Effector memory CD4-positive, alpha-beta T cell (primary cell): ENCODE measurements at regions not wholly inside any gene's neighbourhood (a gene's known extent, or its start where the extent isn't known, plus 50 kb on each side); places are given as distances from the start of the nearest gene placed in this dataset.
"Not testable (repeated sequence)": the region's sequence is repeated elsewhere in the genome, so short reads cannot be mapped to it uniquely, and the experiment has no call there.

ENCODE experiments used
- DNase-seq, 3 donors: peaks; one replicate each; pipeline ENCODE4 v3.0.0-alpha.2; 2020
- H3K27ac ChIP-seq: 2 replicates; pipeline ENCODE4 v1.7.0; 2013; ENCODE audit warnings: mild to moderate bottlenecking, low read length, moderate library complexity; ENCODE audit not compliant: insufficient read depth, poor library complexity, severe bottlenecking
- H3K27me3 ChIP-seq: replicated peaks from 2 replicates; pipeline ENCODE4 v1.7.0; 2013; ENCODE audit warnings: mild to moderate bottlenecking, low read length; ENCODE audit not compliant: insufficient read depth, control insufficient read depth, poor library complexity, severe bottlenecking
- H3K36me3 ChIP-seq: 2 replicates; pipeline ENCODE4 v1.7.0; 2013; ENCODE audit warnings: mild to moderate bottlenecking, low read length, moderate library complexity; ENCODE audit not compliant: control insufficient read depth, insufficient read depth
- H3K4me1 ChIP-seq: 2 replicates; pipeline ENCODE4 v1.7.0; 2013; ENCODE audit warnings: low read length, mild to moderate bottlenecking; ENCODE audit not compliant: control insufficient read depth, insufficient read depth, poor library complexity, severe bottlenecking
- H3K4me3 ChIP-seq: 2 replicates; pipeline ENCODE4 v1.7.0; 2013; ENCODE audit warnings: low read length, low read depth, mild to moderate bottlenecking; ENCODE audit not compliant: insufficient read depth, poor library complexity, severe bottlenecking
- H3K9me3 ChIP-seq: 2 replicates; pipeline ENCODE4 v1.7.0; 2013; ENCODE audit warnings: mild to moderate bottlenecking, low read length, moderate library complexity; ENCODE audit not compliant: control insufficient read depth

DNA sequence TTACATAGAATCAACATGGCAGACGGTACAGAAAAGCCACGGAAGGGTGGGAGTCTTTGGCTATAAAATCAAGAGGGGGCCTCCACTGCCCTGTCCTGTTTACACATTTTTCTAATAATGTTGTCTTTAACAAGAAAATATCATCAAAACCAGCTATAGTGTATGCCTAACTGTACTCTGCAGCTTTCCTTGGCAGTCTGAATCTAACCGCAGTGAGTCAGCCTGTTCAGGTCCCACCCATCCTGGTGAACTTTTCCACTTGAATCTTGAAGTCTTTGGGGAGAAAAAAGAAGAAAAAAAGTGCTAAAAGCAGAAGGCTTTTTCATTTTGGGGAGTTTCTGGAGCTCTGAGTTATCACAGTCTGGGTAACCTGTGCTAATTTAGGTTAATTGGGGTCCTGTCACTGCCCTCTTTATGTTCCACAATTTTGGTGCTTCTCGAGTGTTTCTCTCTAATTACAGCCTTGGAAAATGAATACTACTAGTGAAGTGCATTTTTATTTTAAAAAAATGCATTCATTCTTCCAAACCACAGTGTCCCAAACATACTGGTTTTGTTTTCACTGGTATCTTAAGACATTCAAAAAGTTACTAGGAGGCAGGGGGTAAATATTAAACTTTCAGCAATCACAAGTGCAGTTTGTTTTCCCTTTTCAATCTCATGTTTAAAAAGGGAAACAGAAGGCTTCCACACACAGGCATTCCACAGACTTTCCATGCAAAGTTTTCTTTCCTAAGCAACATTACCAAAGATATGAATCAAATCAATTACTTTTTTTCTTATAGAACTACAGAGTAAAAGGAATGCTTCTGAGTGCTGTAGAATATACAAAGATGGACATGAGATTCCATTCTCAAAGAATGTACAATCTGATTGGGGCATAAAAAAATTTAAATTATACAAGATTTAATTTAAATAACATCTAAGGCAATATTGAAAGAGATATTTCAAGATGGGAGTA lies 86.8 kb upstream of the SEC22B start:
- not testable (repeated sequence) for H3K36me3 ChIP-seq, H3K4me3 ChIP-seq, H3K27me3 ChIP-seq, H3K27ac ChIP-seq, H3K4me1 ChIP-seq, H3K9me3 ChIP-seq, DNase-seq

GRCh38 chr1:120257778-120258105 lies 81.4 kb upstream of the SEC22B start:
- not testable (repeated sequence) for H3K4me3 ChIP-seq, H3K9me3 ChIP-seq, H3K36me3 ChIP-seq, H3K4me1 ChIP-seq, H3K27me3 ChIP-seq, H3K27ac ChIP-seq, DNase-seq

DNA sequence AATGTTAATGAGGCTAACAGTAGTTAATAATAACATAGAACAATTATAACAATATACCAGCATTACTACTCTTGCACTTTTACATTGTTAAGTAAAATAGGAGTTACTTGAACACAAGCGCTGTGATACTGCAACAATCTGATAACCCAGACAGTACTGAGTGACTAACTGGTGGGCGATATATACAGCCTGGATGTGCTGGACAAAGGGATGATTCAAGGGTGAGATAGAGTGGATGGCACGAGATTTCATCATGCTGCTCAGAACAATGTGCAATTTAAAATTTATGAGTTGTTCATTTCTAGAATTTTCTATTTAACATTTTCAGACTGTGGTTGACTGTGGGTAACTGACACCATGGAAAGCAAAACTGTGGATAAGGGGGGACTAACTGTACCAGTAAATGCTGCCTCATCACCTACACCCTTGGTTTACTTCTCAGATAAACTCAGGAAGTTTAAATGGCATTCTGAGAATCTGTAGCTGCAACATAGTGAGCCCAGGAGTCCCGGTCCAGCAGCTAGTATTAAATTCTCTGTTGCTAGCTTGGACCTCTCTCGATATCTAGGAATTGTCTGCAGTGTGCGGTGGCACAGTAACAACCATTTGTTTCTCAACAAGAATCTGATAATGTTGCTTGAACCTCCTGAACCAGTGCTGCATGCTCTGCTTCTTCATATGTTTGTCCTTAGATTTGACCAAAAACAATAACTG lies 80.9 kb upstream of the SEC22B start:
- not testable (repeated sequence) for H3K4me1 ChIP-seq, H3K36me3 ChIP-seq, H3K4me3 ChIP-seq, H3K27ac ChIP-seq, H3K27me3 ChIP-seq, DNase-seq, H3K9me3 ChIP-seq

DNA sequence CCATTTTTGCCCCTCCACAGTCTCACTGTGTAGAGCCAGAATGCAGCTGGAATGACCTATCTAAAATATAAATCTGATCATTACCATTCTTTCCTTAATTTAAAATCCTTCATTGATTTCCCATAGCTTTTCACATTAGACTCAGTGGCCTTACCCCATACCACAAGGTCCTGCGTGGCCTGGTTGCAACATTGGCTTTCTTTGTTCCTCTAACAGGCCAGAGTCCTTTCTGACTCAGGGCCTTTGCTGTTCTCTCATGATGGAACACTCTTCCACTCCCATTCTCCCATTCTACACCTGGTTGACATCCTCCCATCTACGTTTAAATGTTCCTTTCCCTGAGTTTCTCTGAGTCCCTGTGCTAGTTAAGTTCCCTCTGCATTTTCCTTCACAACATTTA lies 74.4 kb upstream of the SEC22B start:
- not testable (repeated sequence) for H3K27ac ChIP-seq, H3K9me3 ChIP-seq, H3K4me3 ChIP-seq, DNase-seq, H3K27me3 ChIP-seq, H3K4me1 ChIP-seq, H3K36me3 ChIP-seq

DNA sequence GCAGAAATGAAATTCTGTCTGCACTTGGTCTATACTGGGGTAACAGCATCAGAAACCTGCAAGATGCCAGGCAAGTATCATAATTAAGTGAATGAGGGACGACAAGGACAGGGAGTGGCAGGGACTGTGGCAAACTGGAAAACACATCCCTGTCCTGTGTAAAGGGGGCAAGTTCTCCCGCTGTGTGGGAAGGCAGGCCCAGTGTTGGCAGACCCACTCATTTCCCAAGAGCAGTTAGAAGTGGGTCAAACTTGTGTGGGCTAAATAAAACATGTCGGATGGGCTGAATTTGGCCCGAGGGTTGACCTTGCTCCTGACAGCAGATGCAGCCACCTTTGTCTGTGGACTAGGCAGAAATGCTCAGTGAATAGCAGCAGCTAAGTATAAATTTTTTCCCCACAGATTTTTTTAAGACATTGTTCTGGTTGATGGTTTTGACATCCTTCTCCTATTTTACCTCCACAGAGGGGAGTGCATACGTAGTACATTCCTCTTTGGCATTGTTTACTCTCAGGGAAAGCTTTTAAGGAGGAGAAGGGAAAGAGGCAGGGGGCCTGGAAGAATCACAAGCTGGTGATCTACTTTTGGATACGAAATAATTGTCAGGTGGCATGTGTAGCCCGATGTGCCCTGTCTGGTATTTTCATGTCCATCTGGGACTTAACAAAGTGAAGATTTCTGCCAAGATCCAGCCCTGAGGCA lies 72.6 kb upstream of the SEC22B start:
- H3K4me1 ChIP-seq, H3K9me3 ChIP-seq, H3K27ac ChIP-seq, H3K4me3 ChIP-seq, DNase-seq, H3K36me3 ChIP-seq, H3K27me3 ChIP-seq: not testable (repeated sequence)

GRCh38 chr1:120248203-120248602 lies 71.9 kb upstream of the SEC22B start:
- H3K9me3 ChIP-seq, H3K4me1 ChIP-seq, H3K4me3 ChIP-seq, H3K27ac ChIP-seq, H3K27me3 ChIP-seq, DNase-seq, H3K36me3 ChIP-seq: not testable (repeated sequence)

DNA sequence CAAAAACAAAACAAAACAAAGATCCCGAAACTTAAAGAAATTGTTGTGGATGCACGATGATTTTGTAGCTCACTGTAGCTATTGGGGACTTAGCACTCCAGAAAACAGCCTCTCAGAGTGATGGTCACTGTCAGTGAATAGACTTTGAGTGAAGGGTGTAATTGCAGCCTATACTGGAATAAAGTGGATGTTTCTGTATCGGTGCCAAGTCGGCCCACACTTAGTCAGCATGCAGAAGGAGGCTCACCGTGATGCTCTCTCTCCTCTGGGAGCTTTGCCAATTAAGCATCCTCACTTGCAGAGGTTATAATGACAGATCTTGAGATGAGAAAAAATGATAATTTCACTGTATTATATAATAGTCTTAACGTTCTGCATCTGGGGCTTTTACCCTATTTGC lies 67.5 kb upstream of the SEC22B start:
- not testable (repeated sequence) for DNase-seq, H3K27me3 ChIP-seq, H3K27ac ChIP-seq, H3K9me3 ChIP-seq, H3K4me3 ChIP-seq, H3K4me1 ChIP-seq, H3K36me3 ChIP-seq

DNA sequence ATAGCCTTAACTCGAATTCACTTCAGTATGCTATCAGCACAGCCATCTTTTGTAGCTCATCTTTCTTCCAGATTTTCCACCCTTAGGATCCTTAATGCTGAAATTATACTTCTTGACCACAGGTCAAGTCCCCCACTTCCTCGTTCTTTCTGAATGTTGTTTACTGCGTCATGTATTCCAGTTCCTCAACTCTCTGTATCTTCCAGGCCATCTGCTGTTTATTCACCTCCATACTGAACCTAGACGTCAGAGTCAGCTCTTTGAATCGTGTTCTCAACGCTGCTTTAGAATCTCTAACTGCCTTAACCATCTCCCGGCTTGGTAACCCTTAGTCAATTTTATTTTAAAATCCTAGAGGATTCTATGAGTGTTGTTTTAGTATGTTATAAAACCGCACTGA lies 66.3 kb upstream of the SEC22B start:
- not testable (repeated sequence) for H3K36me3 ChIP-seq, H3K27ac ChIP-seq, H3K4me1 ChIP-seq, DNase-seq, H3K4me3 ChIP-seq, H3K9me3 ChIP-seq, H3K27me3 ChIP-seq

- H3K4me1 ChIP-seq, DNase-seq, H3K4me3 ChIP-seq, H3K9me3 ChIP-seq, H3K27me3 ChIP-seq, H3K36me3 ChIP-seq, H3K27ac ChIP-seq: not testable (repeated sequence)
These were observed 65.5 kb upstream of the SEC22B start for GRCh38 chr1:120241868-120242267.

- DNase-seq, H3K27ac ChIP-seq, H3K9me3 ChIP-seq, H3K36me3 ChIP-seq, H3K27me3 ChIP-seq, H3K4me1 ChIP-seq, H3K4me3 ChIP-seq: not testable (repeated sequence)
These were observed 63.9 kb upstream of the SEC22B start for GRCh38 chr1:120240181-120240580.
